ENCODE measurements at regions not wholly inside any gene's neighbourhood (a gene's known extent, or its start where the extent isn't known, plus 50 kb on each side); places are given as distances from the start of the nearest gene placed in this dataset.
"Not testable (repeated sequence)": the region's sequence is repeated elsewhere in the genome, so short reads cannot be mapped to it uniquely, and the experiment has no call there.

GRCh38 chr6:11450037-11450436 lies 87.5 kb upstream of the TMEM170B start:
- Mint-ChIP-seq H3K4me3 (no peak overlapping the region), H3K9me3 (peaks cover 0 to 6% (median 0%) of the 10 kb centered on the region in 7 donors), H3K27me3 (no peaks in the 10 kb centered on the region), H3K27ac (no peak overlapping the region), H3K36me3 (no peaks in the 10 kb centered on the region), H3K4me1 (no peaks in the 10 kb centered on the region)
- Histone ChIP-seq H3K4me3 (ENCODE audit: low read depth, low read length) (no peak overlapping the region), H3K4me1 (ENCODE audit: control insufficient read depth, insufficient read depth, low read length, poor library complexity, severe bottlenecking) (no peaks in the 10 kb centered on the region), H3K27ac (ENCODE audit: insufficient read depth, low read length, poor library complexity, severe bottlenecking) (no peak overlapping the region), H3K9me3 (ENCODE audit: control insufficient read depth in 2 of 2, low read length in 2 of 2) (no peaks in the 10 kb centered on the region), H3K36me3 (ENCODE audit: control insufficient read depth, insufficient read depth, low read length) (no peaks in the 10 kb centered on the region), H3K27me3 (ENCODE audit: control insufficient read depth, insufficient read depth, low read length) (peaks cover 2% of the 10 kb centered on the region)
- DNase-seq (no peak), ATAC-seq (ENCODE audit: low read depth in 2 of 2) (no peak)

- H3K4me3 Mint-ChIP-seq, result no peak overlapping the region
- H3K9me3 Mint-ChIP-seq, result peaks cover 0 to 6% (median 2%) of the 10 kb centered on the region in 7 donors
- no peaks in the 10 kb centered on the region for H3K27me3 Mint-ChIP-seq
- no peak overlapping the region for H3K4me3 ChIP-seq (ENCODE audit: low read depth, low read length)
- H3K36me3 Mint-ChIP-seq, result no peaks in the 10 kb centered on the region
- no peak overlapping the region for H3K27ac Mint-ChIP-seq
- H3K9me3 ChIP-seq (ENCODE audit: control insufficient read depth in 2 of 2, low read length in 2 of 2), result no peaks in the 10 kb centered on the region
- peaks cover 2% of the 10 kb centered on the region for H3K27me3 ChIP-seq (ENCODE audit: control insufficient read depth, insufficient read depth, low read length)
- H3K4me1 Mint-ChIP-seq, result no peaks in the 10 kb centered on the region
- DNase-seq (no peak), ATAC-seq (ENCODE audit: low read depth in 2 of 2) (no peak)
- no peak overlapping the region for H3K27ac ChIP-seq (ENCODE audit: insufficient read depth, low read length, poor library complexity, severe bottlenecking)
- H3K4me1 ChIP-seq (ENCODE audit: control insufficient read depth, insufficient read depth, low read length, poor library complexity, severe bottlenecking), result no peaks in the 10 kb centered on the region
- no peaks in the 10 kb centered on the region for H3K36me3 ChIP-seq (ENCODE audit: control insufficient read depth, insufficient read depth, low read length)
Measured at GRCh38 chr6:11449408-11449807, 88.1 kb upstream of the TMEM170B start.

- H3K9me3 ChIP-seq (ENCODE audit: control insufficient read depth in 2 of 2, low read length in 2 of 2), result no peaks in the 10 kb centered on the region
- no peak overlapping the region for H3K4me3 Mint-ChIP-seq
- H3K4me1 Mint-ChIP-seq, result no peaks in the 10 kb centered on the region
- no peaks in the 10 kb centered on the region for H3K36me3 Mint-ChIP-seq
- DNase-seq (no peak), ATAC-seq (ENCODE audit: low read depth in 2 of 2) (no peak)
- H3K36me3 ChIP-seq (ENCODE audit: control insufficient read depth, insufficient read depth, low read length), result no peaks in the 10 kb centered on the region
- no peaks in the 10 kb centered on the region for H3K27me3 Mint-ChIP-seq
- H3K9me3 Mint-ChIP-seq, result peaks cover 0 to 10% (median 2%) of the 10 kb centered on the region in 7 donors
- H3K27ac Mint-ChIP-seq, result no peak overlapping the region
- H3K4me3 ChIP-seq (ENCODE audit: low read depth, low read length), result no peak overlapping the region
- H3K4me1 ChIP-seq (ENCODE audit: control insufficient read depth, insufficient read depth, low read length, poor library complexity, severe bottlenecking), result no peaks in the 10 kb centered on the region
- H3K27ac ChIP-seq (ENCODE audit: insufficient read depth, low read length, poor library complexity, severe bottlenecking), result no peak overlapping the region
- H3K27me3 ChIP-seq (ENCODE audit: control insufficient read depth, insufficient read depth, low read length), result peaks cover 2% of the 10 kb centered on the region
Measured at GRCh38 chr6:11448038-11448437, 89.5 kb upstream of the TMEM170B start.

- H3K27ac Mint-ChIP-seq, result peak overlapping the region in 1 of 3 donors; percentile 48
- H3K4me3 Mint-ChIP-seq, result no peak overlapping the region
- peaks cover 0 to 11% (median 2%) of the 10 kb centered on the region in 7 donors for H3K9me3 Mint-ChIP-seq
- H3K4me1 ChIP-seq (ENCODE audit: control insufficient read depth, insufficient read depth, low read length, poor library complexity, severe bottlenecking), result no peaks in the 10 kb centered on the region
- H3K27me3 Mint-ChIP-seq, result no peaks in the 10 kb centered on the region
- no peaks in the 10 kb centered on the region for H3K36me3 ChIP-seq (ENCODE audit: control insufficient read depth, insufficient read depth, low read length)
- ATAC-seq (ENCODE audit: low read depth in 2 of 2) (no peak), DNase-seq (no peak)
- H3K27ac ChIP-seq (ENCODE audit: insufficient read depth, low read length, poor library complexity, severe bottlenecking), result no peak overlapping the region
- no peaks in the 10 kb centered on the region for H3K9me3 ChIP-seq (ENCODE audit: control insufficient read depth in 2 of 2, low read length in 2 of 2)
- H3K4me3 ChIP-seq (ENCODE audit: low read depth, low read length), result no peak overlapping the region
- no peaks in the 10 kb centered on the region for H3K36me3 Mint-ChIP-seq
- H3K4me1 Mint-ChIP-seq, result no peaks in the 10 kb centered on the region
- peaks cover 2% of the 10 kb centered on the region for H3K27me3 ChIP-seq (ENCODE audit: control insufficient read depth, insufficient read depth, low read length)
Measured at GRCh38 chr6:11447265-11447664, 90.3 kb upstream of the TMEM170B start.

DNA sequence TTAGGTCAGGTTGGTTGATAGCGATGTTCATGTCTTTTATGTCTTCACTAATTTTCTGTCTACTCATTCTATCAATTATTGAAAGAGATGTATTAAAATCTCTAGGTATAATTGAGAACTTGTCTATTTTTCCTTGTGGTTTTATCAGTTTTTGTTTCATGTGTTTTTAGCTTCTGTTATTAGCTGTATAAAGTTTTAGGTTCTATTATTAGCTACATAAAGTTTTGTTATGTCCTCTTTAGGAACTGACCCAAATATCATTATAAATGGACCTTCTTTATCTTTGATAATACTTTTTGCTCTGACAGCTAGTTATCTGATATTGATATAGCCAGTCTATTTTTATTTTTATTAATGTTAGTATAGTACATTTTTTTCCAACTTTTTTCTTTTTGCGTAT lies 92.4 kb upstream of the TMEM170B start:
- Histone ChIP-seq H3K27me3 (ENCODE audit: control insufficient read depth, insufficient read depth, low read length) (peaks cover 2% of the 10 kb centered on the region), H3K9me3 (ENCODE audit: control insufficient read depth in 2 of 2, low read length in 2 of 2) (no peaks in the 10 kb centered on the region), H3K27ac (ENCODE audit: insufficient read depth, low read length, poor library complexity, severe bottlenecking) (no peak overlapping the region), H3K4me3 (ENCODE audit: low read depth, low read length) (no peak overlapping the region), H3K36me3 (ENCODE audit: control insufficient read depth, insufficient read depth, low read length) (no peaks in the 10 kb centered on the region), H3K4me1 (ENCODE audit: control insufficient read depth, insufficient read depth, low read length, poor library complexity, severe bottlenecking) (no peaks in the 10 kb centered on the region)
- ATAC-seq (ENCODE audit: low read depth in 2 of 2), result no peak
- no peaks in the 10 kb centered on the region for H3K4me1 Mint-ChIP-seq
- no peak for DNase-seq
- H3K9me3 Mint-ChIP-seq, result peaks cover 0 to 11% (median 2%) of the 10 kb centered on the region in 7 donors
- H3K27ac Mint-ChIP-seq, result no peak overlapping the region
- no peaks in the 10 kb centered on the region for H3K27me3 Mint-ChIP-seq
- H3K36me3 Mint-ChIP-seq, result no peaks in the 10 kb centered on the region
- no peak overlapping the region for H3K4me3 Mint-ChIP-seq

DNA sequence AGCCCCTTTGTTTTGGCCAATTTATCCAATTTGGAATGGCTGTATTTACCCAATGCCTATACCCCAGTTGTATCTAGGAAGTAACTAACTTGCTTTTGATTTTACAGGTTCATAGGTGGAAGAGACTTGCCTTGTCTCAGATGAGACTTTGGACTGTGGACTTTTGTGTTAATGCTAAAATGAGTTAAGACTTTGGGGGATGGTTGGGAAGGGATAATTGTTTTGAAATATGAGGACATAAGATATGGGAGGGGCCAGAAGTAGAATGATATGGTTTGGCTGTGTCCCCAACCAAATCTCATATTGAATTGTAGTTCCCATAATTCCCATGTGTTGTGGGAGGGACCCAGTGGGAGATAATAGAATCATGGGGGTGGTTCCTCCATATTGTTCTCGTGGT lies 94.4 kb upstream of the TMEM170B start:
- not testable (repeated sequence) for H3K9me3 ChIP-seq (ENCODE audit: control insufficient read depth in 2 of 2, low read length in 2 of 2); H3K27me3 ChIP-seq (ENCODE audit: control insufficient read depth, insufficient read depth, low read length); H3K9me3 Mint-ChIP-seq; DNase-seq; H3K36me3 Mint-ChIP-seq; ATAC-seq (ENCODE audit: low read depth in 2 of 2); H3K27me3 Mint-ChIP-seq; H3K4me3 Mint-ChIP-seq; H3K27ac ChIP-seq (ENCODE audit: insufficient read depth, low read length, poor library complexity, severe bottlenecking); H3K4me1 ChIP-seq (ENCODE audit: control insufficient read depth, insufficient read depth, low read length, poor library complexity, severe bottlenecking); H3K4me1 Mint-ChIP-seq; H3K4me3 ChIP-seq (ENCODE audit: low read depth, low read length); H3K36me3 ChIP-seq (ENCODE audit: control insufficient read depth, insufficient read depth, low read length); H3K27ac Mint-ChIP-seq

DNA sequence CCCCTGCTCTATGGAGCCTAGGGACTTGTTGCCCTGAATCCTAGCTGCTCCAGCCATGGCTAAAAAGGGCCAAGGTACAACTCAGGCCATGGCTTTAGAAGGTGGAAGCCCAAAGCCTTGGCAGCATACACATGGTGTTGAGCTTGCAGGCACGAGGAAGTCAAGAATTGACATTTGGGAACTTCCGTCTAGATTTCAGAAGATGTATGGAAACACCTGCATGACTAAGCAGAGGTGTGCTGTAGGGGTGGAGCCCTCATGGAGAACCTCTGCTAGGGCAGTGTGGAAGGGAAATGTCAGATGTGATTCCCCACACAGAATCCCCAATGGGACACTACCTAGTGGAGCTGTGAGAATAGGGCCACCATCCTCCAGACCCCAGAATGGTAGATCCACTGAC lies 95.1 kb upstream of the TMEM170B start:
- DNase-seq (no peak), ATAC-seq (ENCODE audit: low read depth in 2 of 2) (no peak)
- no peak overlapping the region for H3K4me3 Mint-ChIP-seq
- Histone ChIP-seq H3K9me3 (ENCODE audit: control insufficient read depth in 2 of 2, low read length in 2 of 2) (no peaks in the 10 kb centered on the region), H3K4me3 (ENCODE audit: low read depth, low read length) (no peak overlapping the region), H3K36me3 (ENCODE audit: control insufficient read depth, insufficient read depth, low read length) (no peaks in the 10 kb centered on the region), H3K4me1 (ENCODE audit: control insufficient read depth, insufficient read depth, low read length, poor library complexity, severe bottlenecking) (no peaks in the 10 kb centered on the region), H3K27me3 (ENCODE audit: control insufficient read depth, insufficient read depth, low read length) (no peaks in the 10 kb centered on the region), H3K27ac (ENCODE audit: insufficient read depth, low read length, poor library complexity, severe bottlenecking) (no peak overlapping the region)
- no peaks in the 10 kb centered on the region for H3K36me3 Mint-ChIP-seq
- no peaks in the 10 kb centered on the region for H3K4me1 Mint-ChIP-seq
- peaks cover 0 to 10% (median 2%) of the 10 kb centered on the region in 7 donors for H3K9me3 Mint-ChIP-seq
- H3K27me3 Mint-ChIP-seq, result no peaks in the 10 kb centered on the region
- H3K27ac Mint-ChIP-seq, result no peak overlapping the region

DNA sequence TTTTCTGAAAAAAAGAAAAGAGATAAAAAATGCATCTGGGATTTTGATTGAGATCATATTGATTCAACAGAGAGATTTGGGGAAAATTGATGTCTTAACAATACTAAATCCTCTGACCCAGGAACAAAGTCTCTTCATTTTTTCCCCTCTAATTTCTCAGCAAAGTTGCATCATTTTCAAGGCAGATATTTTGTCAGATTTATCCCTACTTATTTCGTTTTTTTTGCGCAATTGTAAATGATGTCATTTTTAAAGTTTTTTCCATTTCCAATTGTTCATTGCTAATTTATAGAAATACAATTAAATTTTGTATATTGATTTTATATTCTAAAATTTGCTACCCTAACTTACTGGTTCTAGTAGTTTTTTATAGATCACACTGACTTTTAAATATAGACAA lies 97.7 kb upstream of the TMEM170B start:
- no peaks in the 10 kb centered on the region for H3K36me3 Mint-ChIP-seq
- Histone ChIP-seq H3K36me3 (ENCODE audit: control insufficient read depth, insufficient read depth, low read length) (no peaks in the 10 kb centered on the region), H3K9me3 (ENCODE audit: control insufficient read depth in 2 of 2, low read length in 2 of 2) (no peaks in the 10 kb centered on the region), H3K27ac (ENCODE audit: insufficient read depth, low read length, poor library complexity, severe bottlenecking) (no peak overlapping the region), H3K27me3 (ENCODE audit: control insufficient read depth, insufficient read depth, low read length) (no peaks in the 10 kb centered on the region), H3K4me3 (ENCODE audit: low read depth, low read length) (no peak overlapping the region), H3K4me1 (ENCODE audit: control insufficient read depth, insufficient read depth, low read length, poor library complexity, severe bottlenecking) (no peaks in the 10 kb centered on the region)
- no peaks in the 10 kb centered on the region for H3K4me1 Mint-ChIP-seq
- no peak for ATAC-seq (ENCODE audit: low read depth in 2 of 2)
- H3K27me3 Mint-ChIP-seq, result no peaks in the 10 kb centered on the region
- DNase-seq, result no peak
- H3K27ac Mint-ChIP-seq, result no peak overlapping the region
- peaks cover 0 to 5% (median 0%) of the 10 kb centered on the region in 7 donors for H3K9me3 Mint-ChIP-seq
- H3K4me3 Mint-ChIP-seq, result no peak overlapping the region

Data from CD4-positive, CD25-positive, alpha-beta regulatory T cell (primary cell).